ENCODE measurements at regions not wholly inside any gene's neighbourhood (a gene's known extent, or its start where the extent isn't known, plus 50 kb on each side); places are given as distances from the start of the nearest gene placed in this dataset.
"Not testable (repeated sequence)": the region's sequence is repeated elsewhere in the genome, so short reads cannot be mapped to it uniquely, and the experiment has no call there.

DNA sequence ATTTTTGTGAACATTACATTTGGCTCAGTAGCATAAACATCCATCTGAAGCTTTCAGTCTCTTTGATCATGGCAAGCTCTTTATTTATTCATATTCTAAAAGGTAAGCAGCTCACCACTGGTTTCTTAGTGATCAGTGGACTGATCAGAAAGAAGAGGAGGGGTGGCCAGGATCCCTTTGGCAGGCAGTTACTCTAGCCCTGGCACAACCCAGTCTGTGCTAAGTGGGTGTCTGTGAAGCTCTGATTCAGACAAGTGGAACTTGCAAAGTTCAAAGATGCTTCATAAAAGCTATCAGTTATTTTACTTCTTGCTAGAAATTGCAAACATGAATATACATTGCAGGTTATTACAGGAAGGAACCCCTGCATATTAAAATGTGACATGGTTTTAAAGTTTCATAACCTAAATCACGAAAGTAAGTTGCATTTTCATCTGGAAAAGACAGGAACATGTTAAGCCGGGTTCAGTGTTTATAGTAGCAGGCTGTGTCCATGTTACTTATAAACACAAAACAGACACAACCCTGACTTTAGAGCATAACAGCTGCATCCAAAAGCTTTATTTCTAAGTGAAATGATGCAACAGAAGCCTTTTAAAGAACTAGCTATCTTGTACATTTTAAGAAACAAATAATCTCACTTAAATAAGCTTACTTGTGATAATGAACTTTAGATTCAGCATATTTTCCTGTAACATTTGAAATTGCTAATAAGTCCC, 785.3 kb downstream of the MCTP2 start:
- peak; percentile 69 to 72 for DNase-seq

DNA sequence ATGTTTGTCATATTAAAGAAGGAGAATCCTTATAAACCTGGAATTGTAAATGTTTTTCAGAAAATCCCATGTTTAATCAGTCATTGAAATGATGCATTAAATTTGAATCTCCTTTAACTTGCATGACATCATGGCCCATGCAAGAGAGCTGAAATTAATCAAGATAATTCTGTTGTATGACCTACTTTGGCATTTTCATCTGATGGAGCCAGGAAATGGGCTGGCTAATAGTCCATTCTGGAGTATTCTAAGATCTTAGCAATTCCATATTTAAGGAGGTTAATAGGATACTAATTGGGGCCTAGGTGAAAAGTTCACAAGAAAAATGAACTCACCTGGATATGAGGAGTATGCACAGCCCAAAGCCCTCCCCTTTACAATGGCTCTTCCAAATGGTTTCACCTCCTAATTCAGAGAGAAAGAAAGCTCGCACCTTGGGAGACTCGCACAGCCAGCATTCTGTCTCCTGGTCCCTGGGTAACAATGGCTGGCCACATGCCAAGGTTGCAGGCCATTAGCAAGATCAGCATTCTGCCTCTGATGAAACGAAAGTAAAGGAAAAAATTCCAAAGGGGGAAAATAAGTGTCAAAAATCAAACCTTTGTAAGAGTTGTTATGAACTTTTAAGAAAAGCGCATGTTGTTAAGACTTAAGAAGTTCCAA, 786.4 kb downstream of the MCTP2 start:
- peak in 1 of 2 donors; percentile 31 for DNase-seq

DNA sequence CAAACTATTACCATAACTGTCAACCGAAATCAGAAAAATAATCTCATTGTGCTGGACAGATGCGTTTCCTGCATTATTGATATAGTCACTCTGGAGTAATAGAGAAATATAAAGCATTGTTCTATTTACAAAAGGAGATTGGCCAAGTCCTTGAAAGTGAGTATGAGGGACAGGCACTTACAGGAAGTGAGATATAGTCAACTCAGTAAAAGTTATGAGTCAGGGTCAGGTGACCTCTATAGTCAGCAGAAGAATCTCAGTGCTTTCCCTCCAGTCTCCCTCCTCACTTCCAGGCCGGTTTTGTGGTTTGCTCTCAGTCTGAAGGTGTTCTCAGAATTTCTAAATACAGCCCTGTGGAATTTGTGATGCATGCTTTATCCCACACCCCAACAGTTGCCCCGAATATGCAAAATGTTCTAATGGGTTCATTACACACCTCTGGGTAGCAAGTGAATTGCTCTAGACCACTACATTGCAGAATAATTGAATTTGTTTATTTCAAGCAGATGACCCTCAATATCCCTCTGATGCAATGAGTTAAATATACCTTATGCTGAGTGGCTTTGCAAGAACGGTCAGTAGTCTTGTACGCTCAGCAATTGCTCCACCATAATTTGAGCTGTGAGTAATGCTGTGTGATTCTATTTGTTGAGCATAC, 787.7 kb downstream of the MCTP2 start:
- DNase-seq = no peak

DNA sequence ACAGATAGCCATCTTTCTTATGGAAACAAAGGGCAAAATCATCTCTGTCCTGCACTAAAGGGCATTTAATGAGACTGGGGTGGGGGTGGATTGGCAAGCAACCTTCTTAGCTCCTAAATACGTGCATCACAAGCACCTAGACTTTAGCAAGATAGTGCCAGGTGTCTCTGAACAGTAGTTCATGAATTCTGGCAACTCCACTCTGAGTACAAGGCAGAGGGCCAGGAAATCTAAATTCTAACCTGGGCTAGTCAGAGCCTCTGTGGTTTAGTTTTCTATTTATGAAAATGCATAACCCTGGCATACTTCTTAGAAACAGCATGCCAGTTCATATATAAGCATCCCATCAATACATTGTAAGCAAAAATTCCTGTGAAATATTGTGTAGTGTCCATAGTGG, 788.5 kb downstream of the MCTP2 start:
- DNase-seq = no peak

DNA sequence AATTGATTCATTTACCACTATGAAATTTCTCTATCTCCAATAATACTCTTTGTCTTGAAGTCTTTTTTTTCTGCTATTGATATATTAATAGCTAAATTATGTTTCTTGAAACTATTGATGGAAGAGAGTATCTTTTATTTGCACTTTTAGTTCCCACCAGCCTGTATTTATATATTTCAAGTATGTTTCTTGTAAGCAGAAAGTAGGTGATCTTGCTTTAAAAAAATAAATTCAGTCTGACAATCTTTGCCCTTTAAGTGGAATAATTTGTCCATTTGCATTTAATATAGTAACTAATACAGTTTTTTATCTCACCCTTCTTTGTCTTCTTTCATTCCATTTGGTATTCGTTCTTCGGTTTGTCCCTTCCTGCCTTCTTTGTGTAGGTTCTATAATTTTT, 790.5 kb downstream of the MCTP2 start:
- no peak for DNase-seq

DNA sequence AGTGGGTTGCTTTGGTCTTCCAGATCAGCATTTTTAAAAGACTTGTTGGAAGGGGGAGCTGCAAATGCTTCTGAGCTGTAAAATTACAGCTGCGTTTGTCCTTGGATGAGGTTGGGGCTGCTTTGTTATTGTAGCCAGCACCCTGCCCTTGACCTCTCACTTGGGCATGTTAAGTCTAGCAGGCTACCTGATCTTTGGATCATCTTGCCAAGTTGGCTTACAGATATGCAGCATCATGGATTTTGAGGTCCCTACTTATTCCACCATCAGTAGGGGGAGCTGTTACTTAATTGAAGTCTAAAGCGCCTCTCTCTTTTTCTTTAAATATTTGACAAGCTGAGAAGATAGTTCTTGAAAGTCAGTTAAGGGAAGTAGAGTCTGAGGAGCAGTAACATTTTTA, 793.0 kb downstream of the MCTP2 start:
- peak in 1 of 2 donors; percentile 10 for DNase-seq

DNA sequence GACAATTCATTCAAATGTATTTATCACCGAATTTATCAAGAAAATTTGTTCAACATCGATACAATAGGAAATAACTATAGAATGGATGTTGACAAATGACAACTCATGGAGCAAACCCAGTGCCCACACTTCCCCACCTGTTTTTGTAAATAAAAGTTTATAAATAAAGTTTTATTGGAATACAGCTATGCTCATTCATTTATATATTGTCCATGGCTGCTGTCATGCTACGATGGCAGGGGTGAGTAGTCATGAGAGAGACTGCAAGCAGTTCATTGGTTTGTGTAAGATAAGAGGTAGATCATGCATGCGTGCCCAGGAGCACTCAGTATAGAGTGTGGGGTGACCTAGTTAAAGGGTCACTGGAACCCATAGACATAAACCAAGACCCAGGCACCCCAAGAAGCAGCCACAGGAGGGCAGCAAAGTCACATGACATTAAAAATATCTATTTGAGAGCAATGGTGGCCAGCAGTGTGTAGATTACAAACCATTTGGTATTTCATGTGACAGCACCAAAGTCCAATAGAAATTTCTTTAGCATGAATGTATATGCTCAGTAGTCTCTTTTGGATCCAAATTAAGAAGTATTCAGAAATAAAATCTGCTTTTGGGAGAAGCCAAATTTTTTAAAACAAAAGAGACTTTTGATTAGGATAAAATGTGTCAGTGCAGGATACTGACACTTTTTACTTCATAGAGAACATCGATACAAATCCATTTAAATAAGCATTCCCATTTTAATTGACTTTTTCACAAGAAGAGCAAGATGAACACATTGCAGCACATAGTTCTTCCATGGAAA, 794.8 kb downstream of the MCTP2 start:
- peak in 1 of 2 donors; percentile 20 for DNase-seq

DNA sequence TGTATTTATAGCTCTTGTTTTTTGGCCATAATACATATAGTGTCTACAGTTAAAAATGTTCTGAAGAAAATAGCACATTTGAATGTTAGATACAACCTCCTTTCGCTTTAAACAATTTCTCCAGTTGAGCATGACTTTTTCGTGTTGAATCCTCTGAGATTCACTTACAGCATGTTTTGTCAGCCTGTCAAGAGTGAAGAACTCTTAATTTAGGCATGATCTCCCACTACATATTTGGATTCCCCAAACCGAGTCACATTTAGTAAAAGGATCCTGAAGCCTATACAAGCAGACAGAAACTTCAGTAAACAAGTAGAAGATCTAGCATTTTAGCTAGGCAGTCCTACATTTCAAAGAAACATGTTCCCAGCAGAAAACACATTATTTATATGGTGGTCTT, 796.6 kb downstream of the MCTP2 start:
- no peak for DNase-seq

DNA sequence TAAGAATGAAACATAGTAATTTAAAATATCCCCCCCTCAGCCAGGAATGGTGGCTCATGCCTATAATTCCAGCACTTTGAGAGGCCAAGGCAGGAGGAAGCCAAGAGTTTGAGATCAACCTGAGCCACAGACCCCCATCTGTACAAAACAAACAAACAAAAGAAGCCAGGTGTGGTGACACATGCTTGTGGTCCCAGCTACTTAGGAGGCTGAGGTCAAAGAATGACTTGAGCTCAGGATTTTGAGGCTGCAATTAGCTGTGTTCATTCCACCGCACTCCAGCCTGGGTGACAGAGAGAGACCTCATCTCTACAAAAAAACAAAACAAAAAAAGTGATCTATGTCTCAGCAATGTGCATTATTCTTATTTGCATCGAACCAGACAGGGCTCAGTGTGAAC, 800.8 kb downstream of the MCTP2 start:
- no peak for DNase-seq

DNA sequence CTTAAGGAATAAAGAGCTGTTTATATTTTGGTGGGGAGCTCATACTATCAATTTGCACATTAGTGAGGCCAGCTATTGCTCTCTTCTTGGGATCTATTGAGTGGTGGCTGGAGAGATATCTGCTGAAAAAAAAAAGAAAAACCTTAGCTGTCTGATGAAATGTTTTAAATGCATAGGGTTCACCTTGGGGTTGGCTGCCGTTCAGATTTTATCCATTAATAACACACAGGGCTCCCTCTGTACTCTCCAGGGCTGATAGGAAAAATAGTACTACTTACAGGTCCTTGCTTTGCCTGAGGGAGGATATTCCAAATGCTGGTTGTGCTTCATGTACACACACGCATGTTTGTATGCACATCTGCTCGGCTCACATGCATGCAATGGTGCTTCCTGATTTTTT, 803.7 kb downstream of the MCTP2 start:
- DNase-seq = no peak

DNA sequence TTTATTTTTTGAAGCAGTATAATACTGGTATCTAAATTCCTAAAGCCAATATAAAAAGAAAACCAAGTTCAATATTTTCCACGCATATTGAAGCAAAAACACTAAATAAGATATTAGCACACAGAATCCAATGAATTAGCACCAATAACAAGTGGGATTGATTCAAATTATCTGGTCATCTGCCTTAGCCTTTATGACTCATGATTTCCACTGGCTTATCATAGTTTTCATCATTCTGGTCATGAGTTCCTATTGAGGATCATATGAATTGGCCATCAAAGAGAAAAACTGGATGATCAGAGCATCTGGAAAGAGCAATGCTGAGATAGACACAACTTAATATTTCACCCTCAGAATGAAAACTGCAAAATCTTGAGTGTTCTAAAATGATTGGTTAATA, 809.9 kb downstream of the MCTP2 start:
- DNase-seq = no peak

DNA sequence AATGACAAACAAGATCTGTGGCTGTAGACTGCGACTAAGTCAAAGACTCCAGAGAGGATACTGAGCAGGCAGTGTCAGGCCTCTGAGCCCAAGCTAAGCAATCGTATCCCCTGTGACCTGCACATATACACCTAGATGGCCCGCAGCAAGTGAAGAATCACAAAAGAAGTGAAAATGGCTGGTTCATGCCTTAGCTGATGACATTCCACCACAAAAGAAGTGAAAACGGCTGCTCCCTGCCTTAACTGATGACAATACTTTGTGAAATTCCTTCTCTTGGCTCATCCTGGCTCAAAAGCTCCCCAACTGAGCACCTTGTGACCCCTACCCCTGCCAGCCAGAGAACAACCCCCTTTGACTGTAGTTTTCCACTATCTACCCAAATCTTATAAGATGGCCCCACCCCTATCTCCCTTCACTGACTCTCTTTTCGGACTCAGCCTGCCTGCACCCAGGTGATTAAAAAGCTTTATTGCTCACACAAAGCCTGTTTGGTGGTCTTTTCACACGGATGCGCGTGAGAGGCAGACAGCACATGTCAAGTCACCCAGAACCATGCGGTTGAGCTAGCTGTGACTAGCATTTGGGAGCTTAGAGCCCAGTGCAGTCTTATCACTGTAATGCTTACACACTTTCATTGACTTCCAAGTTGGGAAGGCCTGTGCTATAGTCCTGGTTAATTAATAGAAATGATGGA, 812.0 kb downstream of the MCTP2 start:
- not testable (repeated sequence) for DNase-seq

DNA sequence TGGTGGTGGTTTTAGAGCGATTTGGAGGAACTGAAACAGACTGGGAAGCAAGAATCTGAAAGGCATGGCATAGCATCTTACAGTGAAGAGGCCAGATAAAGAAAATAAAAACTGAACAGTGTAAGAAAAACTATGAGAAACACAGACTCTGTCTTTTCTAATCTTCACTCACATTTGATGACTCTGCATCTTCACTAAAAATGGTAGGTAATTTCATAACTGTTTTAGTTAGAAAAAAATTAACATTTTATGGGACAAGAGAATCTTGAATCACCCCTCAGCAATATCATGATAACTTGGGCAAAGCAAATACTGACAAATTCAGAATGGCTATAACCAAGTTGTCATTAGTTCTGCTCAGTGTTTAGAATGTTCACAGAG, 812.6 kb downstream of the MCTP2 start:
- no peak for DNase-seq

DNA sequence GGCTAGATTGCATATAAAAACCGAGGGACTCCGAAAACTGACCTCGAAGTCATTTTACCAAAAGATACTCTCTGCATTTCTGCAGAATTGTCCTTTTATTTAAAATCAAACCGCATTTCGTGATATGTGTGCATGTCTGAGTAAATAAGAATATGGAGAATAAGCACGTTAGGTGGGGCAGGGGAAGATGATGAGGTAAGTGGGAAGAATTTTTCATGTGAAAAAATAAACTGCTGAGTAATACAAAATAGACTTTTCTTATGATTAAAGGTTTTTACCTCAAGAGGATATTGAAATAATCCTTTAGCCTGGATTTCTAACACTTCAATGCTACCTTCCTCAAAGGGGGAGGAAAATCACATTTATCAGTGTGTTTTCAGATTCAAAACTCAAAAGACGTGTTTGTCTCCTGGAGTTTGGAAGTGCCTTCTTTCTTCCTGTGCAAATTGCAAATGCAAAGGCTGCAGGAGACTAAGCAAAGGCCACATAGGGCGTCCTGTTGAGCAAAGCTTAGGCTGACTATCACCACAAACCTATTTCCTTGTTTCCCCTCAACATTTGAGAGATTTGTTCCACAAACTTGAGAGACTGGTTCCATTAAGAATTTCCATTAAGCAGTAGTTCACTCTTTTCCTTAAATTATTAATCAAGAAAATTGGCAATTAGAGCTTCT, 813.5 kb downstream of the MCTP2 start:
- DNase-seq = no peak

DNA sequence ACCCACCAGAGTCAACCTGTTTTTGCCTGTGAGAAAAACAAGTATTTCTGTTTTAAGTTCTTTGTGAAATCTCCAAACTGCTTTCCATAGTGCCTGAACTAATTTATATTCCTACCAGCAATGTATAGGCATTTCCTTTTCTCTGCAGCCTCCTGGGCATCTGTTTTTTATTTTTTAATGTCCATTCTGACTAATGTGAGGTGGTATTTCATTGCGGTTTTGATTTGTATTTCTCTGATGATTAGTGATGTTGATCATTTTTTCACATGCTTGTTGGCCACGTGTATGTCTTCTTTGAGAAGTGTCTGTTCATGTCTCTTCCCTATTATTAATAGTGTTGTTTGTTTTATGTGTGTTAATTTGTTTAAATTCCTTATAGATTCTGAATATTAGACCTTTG, 820.5 kb downstream of the MCTP2 start:
- DNase-seq = no peak

DNA sequence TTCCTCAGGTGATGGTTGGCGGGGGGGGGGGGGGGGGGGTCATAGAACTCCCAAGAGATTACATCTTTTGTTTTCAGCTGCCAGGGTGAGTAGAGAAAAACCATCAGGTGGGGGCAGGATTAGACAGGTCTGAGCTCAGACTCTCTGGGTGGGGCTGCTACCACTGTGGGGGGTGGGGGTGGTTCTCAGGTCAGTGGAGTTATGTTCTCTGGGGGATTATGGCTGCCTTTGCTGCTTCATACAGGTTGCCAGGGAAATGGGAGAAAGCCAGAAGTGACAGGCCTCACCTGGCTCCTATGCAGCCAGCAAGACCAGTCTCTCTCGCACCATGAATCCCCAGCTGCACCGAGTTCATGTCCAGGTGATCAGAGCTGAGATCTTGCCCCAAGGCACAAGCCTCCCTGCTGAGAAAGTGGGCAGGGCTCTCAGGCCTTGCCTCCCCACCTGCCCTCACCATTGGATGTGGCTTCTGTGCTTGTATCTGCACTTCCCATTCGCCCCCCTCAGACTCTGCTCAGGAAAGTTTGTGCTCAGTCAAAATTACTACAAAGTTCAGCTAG, 828.1 kb downstream of the MCTP2 start:
- DNase-seq = no peak

DNA sequence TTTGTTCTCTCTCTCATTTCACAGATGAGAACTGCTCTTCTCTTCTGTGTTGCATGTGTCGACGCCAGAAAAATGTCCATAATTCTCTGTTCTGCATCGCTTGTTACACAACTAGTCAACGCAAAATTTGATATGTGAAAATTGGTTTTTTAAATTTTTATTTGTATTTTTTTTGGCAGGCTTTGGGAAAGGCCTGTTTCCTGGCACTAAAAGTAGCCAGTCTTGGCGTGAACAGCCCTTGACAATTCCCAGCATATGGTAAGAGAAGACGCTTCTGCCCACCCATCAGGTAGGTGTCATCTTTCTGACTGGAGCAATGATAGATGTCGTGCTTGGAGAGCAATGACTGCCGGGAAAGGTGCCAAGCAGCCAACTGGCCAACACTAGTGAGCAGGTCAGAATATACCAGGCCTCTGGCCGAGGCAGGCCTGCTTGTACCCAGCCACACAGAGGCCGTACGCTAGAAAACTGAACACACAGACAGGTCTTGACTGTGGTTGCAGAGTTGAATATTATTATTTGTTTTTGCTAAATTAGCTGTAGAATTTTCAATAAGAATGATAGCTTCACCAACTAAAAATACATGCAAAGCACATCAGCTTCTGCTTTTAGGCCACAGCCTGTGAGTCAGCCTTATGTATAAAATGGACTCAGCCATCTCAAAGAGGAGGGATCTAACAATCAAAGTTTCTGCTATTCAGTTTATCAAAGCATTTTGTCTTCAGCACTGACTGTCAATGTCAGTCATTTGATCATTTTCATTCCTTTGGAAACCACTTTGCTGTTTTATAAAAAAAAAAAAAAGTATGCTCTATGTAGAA, 837.5 kb downstream of the MCTP2 start:
- no peak for DNase-seq

DNA sequence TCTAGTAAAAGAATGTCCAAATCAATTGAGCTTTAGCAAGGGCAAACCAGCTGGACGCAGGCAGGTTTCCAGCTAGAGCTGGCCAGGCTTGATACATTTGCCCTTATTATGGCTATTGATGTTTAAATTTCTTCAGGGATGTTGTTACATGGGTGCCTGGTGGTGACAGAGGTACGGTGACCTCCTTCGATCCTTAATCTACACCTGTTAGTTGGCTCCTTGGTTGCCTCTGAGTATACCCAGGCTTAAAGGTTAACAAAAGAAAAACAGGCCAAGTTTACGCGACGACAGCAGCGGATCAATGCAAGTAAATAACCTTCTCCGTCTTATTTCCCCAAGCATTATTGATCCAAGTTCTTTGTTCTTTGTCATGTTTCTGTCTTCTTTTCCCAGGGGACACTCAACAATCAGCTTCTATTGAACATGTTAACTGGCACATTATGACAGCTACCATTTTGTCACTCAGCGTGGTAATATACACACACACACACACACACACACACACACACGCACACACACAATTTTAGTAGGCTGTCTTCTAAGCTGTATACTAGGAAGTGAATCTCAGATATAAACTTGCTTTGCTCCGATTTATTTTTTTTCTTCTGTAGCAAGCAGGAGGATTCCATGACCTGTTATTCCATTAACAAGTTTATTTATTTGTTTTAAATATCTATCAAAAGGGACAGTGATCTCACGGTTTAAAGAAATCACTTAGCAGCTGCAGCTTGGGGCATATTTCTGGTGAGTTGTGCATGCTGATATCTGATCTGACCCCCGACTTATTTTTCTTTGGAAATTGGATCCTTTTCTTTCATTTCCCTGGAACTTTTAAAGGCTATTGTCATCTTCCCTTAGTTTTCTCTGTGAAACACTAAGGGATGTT, 844.7 kb downstream of the MCTP2 start:
- no peak for DNase-seq

DNA sequence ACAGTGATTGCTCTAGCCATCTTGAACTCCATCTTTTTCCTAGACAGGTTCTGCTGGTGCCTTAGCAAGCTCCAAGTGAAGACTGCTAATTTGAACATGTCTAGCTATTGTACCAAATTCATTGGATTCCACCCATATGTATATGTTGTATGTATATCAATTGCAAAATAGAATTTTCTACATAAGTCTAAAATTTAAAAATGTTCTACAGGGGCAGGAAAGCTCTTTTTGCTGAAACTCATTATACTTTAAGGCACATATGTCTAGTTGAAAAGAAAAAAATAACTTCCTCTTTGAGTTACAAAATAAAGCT, 845.3 kb downstream of the MCTP2 start:
- no peak for DNase-seq

Measured in right lung (tissue), 2 donors.